HepG2 (cell line): ENCODE measurements at regions not wholly inside any gene's neighbourhood (a gene's known extent, or its start where the extent isn't known, plus 50 kb on each side); places are given as distances from the start of the nearest gene placed in this dataset.

Source experiments
- ATAC-seq: fragments of 200-7000 bp; cut with Tn5 transposase; 3 replicates; pipeline ENCODE4 v1.9.1; 2020; ENCODE audit warnings: mild to moderate bottlenecking, moderate library complexity
- BruUV-seq: library from RNA; stranded (reverse); fragments of 400-500 nt; replicated peaks from 2 replicates; lab custom pipeline; 2021; lab: Mats Ljungman, UMichigan
- CTCF ChIA-PET: fragments of 300-600 bp; formaldehyde crosslinking; extraction: SDS; loops from one replicate; lab custom pipeline; 2021; ENCODE audit warnings: low total read pairs, inconsistent platforms, low intra/inter-chr PET ratio; lab: Yijun Ruan, JAX
- POLR2A ChIA-PET: fragments of 350-600 bp; sonication (Branson Sonifier 250); formaldehyde crosslinking; loops from one replicate; lab custom pipeline; 2020; ENCODE audit warnings: antibody characterized with exemption, inconsistent platforms; lab: Yijun Ruan, JAX
- DNase-seq: peaks from one replicate; pipeline ENCODE4 v3.0.0-alpha.2; 2015; ENCODE audit warnings: low spot score
- FAIRE-seq: peaks from 3 replicates; lab custom pipeline; 2011; peaks lifted over from hg19 to GRCh38; lab: Jason Lieb, UNC
- H2AFZ ChIP-seq: one replicate; pipeline ENCODE4 v1.6.1; 2011; ENCODE audit warnings: low read length, inconsistent platforms
- H3K27ac ChIP-seq: fragments of 300-600 bp; 3 replicates; pipeline ENCODE4 v1.8.0; 2011; ENCODE audit warnings: mixed run types, mild to moderate bottlenecking, mixed read lengths, low read length, inconsistent platforms; ENCODE audit not compliant: insufficient read depth; ENCODE audit errors: extremely low read length
- H3K27me3 ChIP-seq, 2 experiments: fragments of 200-600 bp in 1 of 2; 2 replicates in 1 of 2; 3 replicates in 1 of 2; pipeline versions ENCODE4 v1.6.0 to v1.8.0; 2011; ENCODE audit warnings: low read length in 2 of 2, mild to moderate bottlenecking in 2 of 2, moderate library complexity in 2 of 2, inconsistent platforms in 1 of 2; ENCODE audit not compliant: insufficient read depth in 2 of 2, control insufficient read depth in 1 of 2
- H3K36me3 ChIP-seq, 2 experiments: fragments of 200-600 bp in 1 of 2; replicated peaks in 1 of 2; 2 replicates in 1 of 2; 3 replicates in 1 of 2; pipeline versions ENCODE4 v1.5.1 to v1.8.0; 2011; ENCODE audit warnings: low read length in 2 of 2, inconsistent platforms in 1 of 2; ENCODE audit not compliant: insufficient read depth in 2 of 2, control insufficient read depth in 1 of 2
- H3K4me1 ChIP-seq: 2 replicates; pipeline ENCODE4 v1.5.1; 2012; ENCODE audit warnings: low read length, inconsistent platforms; ENCODE audit not compliant: insufficient read depth
- H3K4me2 ChIP-seq: 2 replicates; pipeline ENCODE4 v1.6.0; 2011; ENCODE audit warnings: low read depth, low read length, inconsistent platforms
- H3K4me3 ChIP-seq, 3 experiments: fragments of 200-600 bp in 1 of 3; sonication (generic), shearing (Covaris generic) in 1 of 3; replicated peaks in 1 of 3; 2 replicates each; pipeline ENCODE4 v1.5.1; 2011 to 2016; ENCODE audit warnings: low read length in 3 of 3, inconsistent platforms in 2 of 3, low read depth in 2 of 3, mild to moderate bottlenecking in 2 of 3, control low read depth in 1 of 3, mixed read lengths in 1 of 3; ENCODE audit not compliant: insufficient read depth in 1 of 3
- H3K79me2 ChIP-seq: one replicate; pipeline ENCODE4 v1.6.1; 2011; ENCODE audit warnings: low read length, inconsistent platforms; ENCODE audit not compliant: insufficient read depth
- H3K9ac ChIP-seq: 2 replicates; pipeline ENCODE4 v1.6.0; 2011; ENCODE audit warnings: mild to moderate bottlenecking, low read depth, low read length, inconsistent platforms; ENCODE audit not compliant: insufficient read depth
- H3K9me3 ChIP-seq: 2 replicates; pipeline ENCODE4 v1.5.1; 2012; ENCODE audit warnings: mild to moderate bottlenecking, low read length
- H4K20me1 ChIP-seq: 2 replicates; pipeline ENCODE4 v1.6.0; 2011; ENCODE audit warnings: inconsistent platforms, mild to moderate bottlenecking, low read length, moderate library complexity; ENCODE audit not compliant: insufficient read depth
- AKNA ChIP-seq: sonication (generic); formaldehyde crosslinking; IDR thresholded peaks from 2 replicates; pipeline ENCODE4 v1.4.0; 2020; ENCODE audit warnings: missing genetic modification reagents, borderline replicate concordance
- RXRA ChIP-seq: sonication (generic); formaldehyde crosslinking; IDR thresholded peaks from 2 replicates; pipeline ENCODE4 v1.5.1; 2020; ENCODE audit warnings: missing genetic modification reagents
- ZBTB46 ChIP-seq: sonication (generic); formaldehyde crosslinking; IDR thresholded peaks from 2 replicates; pipeline ENCODE4 v1.4.0; 2020; ENCODE audit warnings: mild to moderate bottlenecking, missing genetic modification reagents, borderline replicate concordance
- ZNF350 ChIP-seq: sonication (generic); formaldehyde crosslinking; IDR thresholded peaks from 2 replicates; pipeline ENCODE4 v1.4.0; 2020; ENCODE audit warnings: mild to moderate bottlenecking, low read depth, missing genetic modification reagents, borderline replicate concordance
- WGBS: methylation state at CpG from one replicate; pipeline ENCODE4 v1.1.6; 2017; ENCODE audit warnings: low lambda C conversion rate; 5-methylcytosine and 5-hydroxymethylcytosine counted together
- in situ Hi-C: cut with HindIII; loops from 2 replicates; pipeline ENCODE4 v1.10.0; 2017; ENCODE audit warnings: low pct_unique_long_range_greater_than_20kb; ENCODE audit not compliant: extremely low pct_ligation_motif_present
- intact Hi-C: fragments of 100-400 bp; cut with micrococcal nuclease; formaldehyde crosslinking; loops from one replicate; pipeline ENCODE4 v1.10.0; 2022; ENCODE audit not compliant: unreplicated experiment

GRCh38 chr2:17163638-17164037, 354.6 kb downstream of the RAD51AP2 start:
- Histone ChIP-seq H3K4me2 (no peak overlapping the region), H3K27me3 (no peaks in the 10 kb centered on the region), H3K9ac (no peak overlapping the region), H3K4me3 (no peak overlapping the region), H4K20me1 (no peaks in the 10 kb centered on the region), H2AFZ (no peak overlapping the region), H3K9me3 (no peaks in the 10 kb centered on the region), H3K79me2 (no peaks in the 10 kb centered on the region), H3K27ac (no peak overlapping the region), H3K36me3 (no peaks in the 10 kb centered on the region), H3K4me1 (no peaks in the 10 kb centered on the region)
- ChIA-PET POLR2A (no interaction called here), CTCF (no interaction called here)
- no peak for TF ChIP-seq ZBTB46
- no peak for TF ChIP-seq AKNA (CRISPR knock-in tag)
- no peak for TF ChIP-seq RXRA (CRISPR knock-in tag)
- TF ChIP-seq ZNF350 (CRISPR knock-in tag) = no peak
- FAIRE-seq (no peak), DNase-seq (no peak), ATAC-seq (no peak)
- BruUV-seq = no TSS peak
- in situ Hi-C loops = no loop called here
- intact Hi-C loops = no loop called here
- 10% methylated on average over 2 of the region's 2 CpGs for WGBS
